K562 (cell line): ENCODE measurements at regions not wholly inside any gene's neighbourhood (a gene's known extent, or its start where the extent isn't known, plus 50 kb on each side); places are given as distances from the start of the nearest gene placed in this dataset.

ENCODE experiments used
- ATAC-seq: fragments of 200-7000 bp; cut with Tn5 transposase; 3 replicates; pipeline ENCODE4 v1.9.1; 2020; ENCODE audit warnings: moderate library complexity
- BruUV-seq: library from RNA; stranded (reverse); fragments of 400-500 nt; replicated peaks from 2 replicates; lab custom pipeline; 2021; lab: Mats Ljungman, UMichigan
- CTCF ChIA-PET: fragments of 300-600 bp; formaldehyde crosslinking; extraction: SDS; loops from one replicate; lab custom pipeline; 2021; ENCODE audit warnings: low intra/inter-chr PET ratio; lab: Yijun Ruan, JAX
- POLR2A ChIA-PET: fragments of 300-600, 350-650 bp; sonication (Branson Sonifier 250); formaldehyde crosslinking; extraction: SDS; loops from one replicate; lab custom pipeline; 2021; ENCODE audit warnings: antibody characterized with exemption, inconsistent platforms; lab: Yijun Ruan, JAX
- DNase-seq, 4 experiments: peaks; one replicate each; pipeline versions ENCODE4 v3.0.0 to v3.0.0-alpha.2; 2011 to 2018; ENCODE audit warnings: low spot score in 3 of 4, mixed read lengths in 3 of 4; ENCODE audit errors: extremely low read depth in 1 of 4
- FAIRE-seq: peaks from 2 replicates; lab custom pipeline; 2011; peaks lifted over from hg19 to GRCh38; lab: Jason Lieb, UNC
- H2AFZ ChIP-seq: 2 replicates; pipeline ENCODE4 v1.6.0; 2011; ENCODE audit warnings: low read depth, low read length, control low read depth, inconsistent platforms
- H3K27ac ChIP-seq: fragments of 200-600 bp; 3 replicates; pipeline ENCODE4 v1.8.0; 2011; ENCODE audit warnings: low read depth, mild to moderate bottlenecking, control low read depth, inconsistent platforms, low read length, moderate library complexity, mixed read lengths; ENCODE audit errors: extremely low read depth
- H3K27me3 ChIP-seq, 2 experiments: fragments of 300-600 bp in 1 of 2; 2 replicates in 1 of 2; 3 replicates in 1 of 2; pipeline versions ENCODE4 v1.6.0 to v1.8.0; 2011; ENCODE audit warnings: inconsistent platforms in 2 of 2, low read length in 2 of 2, mild to moderate bottlenecking in 1 of 2, mixed read lengths in 1 of 2, moderate library complexity in 1 of 2; ENCODE audit not compliant: control insufficient read depth in 2 of 2, insufficient read depth in 2 of 2
- H3K36me3 ChIP-seq: fragments of 300-600 bp; 3 replicates; pipeline ENCODE4 v1.8.0; 2011; ENCODE audit warnings: mild to moderate bottlenecking, low read length, inconsistent platforms; ENCODE audit not compliant: control insufficient read depth, insufficient read depth
- H3K4me1 ChIP-seq, 2 experiments: fragments of 200-600 bp in 1 of 2; replicated peaks in 1 of 2; 2 replicates in 1 of 2; 3 replicates in 1 of 2; pipeline versions ENCODE4 v1.5.1 to v1.8.0; 2011; ENCODE audit warnings: inconsistent platforms in 2 of 2, low read length in 2 of 2, mild to moderate bottlenecking in 1 of 2, mixed read lengths in 1 of 2, moderate library complexity in 1 of 2; ENCODE audit not compliant: control insufficient read depth in 2 of 2, insufficient read depth in 2 of 2
- H3K4me2 ChIP-seq: 2 replicates; pipeline ENCODE4 v1.6.1; 2011; ENCODE audit warnings: low read length, control low read depth, inconsistent platforms, mixed read lengths; ENCODE audit not compliant: insufficient read depth
- H3K4me3 ChIP-seq: fragments of 200-600 bp; sonication (generic), shearing (Covaris generic); 2 replicates; pipeline ENCODE4 v1.5.1; 2016; ENCODE audit warnings: control low read depth, inconsistent platforms
- H3K79me2 ChIP-seq: fragments of 200-600 bp; 3 replicates; pipeline ENCODE4 v1.8.0; 2011; ENCODE audit warnings: low read length, inconsistent platforms; ENCODE audit not compliant: control insufficient read depth, insufficient read depth
- H3K9ac ChIP-seq, 2 experiments: 2 replicates each; pipeline versions ENCODE4 v1.6.0 to v1.6.1; 2011; ENCODE audit warnings: low read depth in 2 of 2, low read length in 2 of 2, control low read depth in 1 of 2, inconsistent platforms in 1 of 2, mild to moderate bottlenecking in 1 of 2, mixed read lengths in 1 of 2; ENCODE audit not compliant: insufficient read depth in 1 of 2
- H3K9me1 ChIP-seq: one replicate; pipeline ENCODE4 v1.6.0; 2011; ENCODE audit warnings: inconsistent platforms, mild to moderate bottlenecking, low read length, moderate library complexity; ENCODE audit not compliant: control insufficient read depth, insufficient read depth
- H3K9me3 ChIP-seq: replicated peaks from 2 replicates; pipeline ENCODE4 v1.5.1; 2011; ENCODE audit warnings: low read depth, low read length, inconsistent platforms; ENCODE audit not compliant: control insufficient read depth, insufficient read depth
- H4K20me1 ChIP-seq: replicated peaks from 2 replicates; pipeline ENCODE4 v1.6.1; 2011; ENCODE audit warnings: low read length, inconsistent platforms, mixed read lengths; ENCODE audit not compliant: control insufficient read depth, insufficient read depth
- CBFA2T2 ChIP-seq: fragments of 450-650 bp; conservative IDR thresholded peaks from 2 replicates; pipeline ENCODE4 v1.6.1; 2017; ENCODE audit warnings: mild to moderate bottlenecking
- CBX2 ChIP-seq: fragments of 200-600 bp; sonication (generic); IDR thresholded peaks from one replicate; pipeline ENCODE4 v1.6.1; 2012; ENCODE audit warnings: mild to moderate bottlenecking, low read length, inconsistent platforms; ENCODE audit not compliant: insufficient read depth, poor library complexity, severe bottlenecking
- RAD51 ChIP-seq: fragments of 450-650 bp; IDR thresholded peaks from 2 replicates; pipeline ENCODE4 v1.7.1; 2016; ENCODE audit warnings: low read depth, mild to moderate bottlenecking, borderline replicate concordance
- RBM25 ChIP-seq: fragments of 200-400 bp; formaldehyde crosslinking; IDR thresholded peaks from 2 replicates; pipeline ENCODE4 v1.6.1; 2018; ENCODE audit warnings: low read length, low read depth, moderate library complexity; ENCODE audit not compliant: severe bottlenecking
- TAF7 ChIP-seq: fragments of 450-650 bp; IDR thresholded peaks from 2 replicates; pipeline ENCODE4 v1.6.1; 2016; ENCODE audit warnings: missing genetic modification characterization, missing compliant biosample characterization
- ZBTB1 ChIP-seq: sonication (generic); formaldehyde crosslinking; IDR thresholded peaks from 2 replicates; pipeline ENCODE4 v1.8.1; 2023; ENCODE audit warnings: missing genetic modification reagents, low read depth, mild to moderate bottlenecking, borderline replicate concordance
- ZFP36 ChIP-seq: fragments of 150-350 bp; IDR thresholded peaks from 2 replicates; pipeline ENCODE4 v1.6.1; 2018; ENCODE audit warnings: low read length, low read depth; ENCODE audit not compliant: partially characterized antibody
- WGBS: fragments of 100-300 bp; shearing (Covaris generic); methylation state at CpG from one replicate; pipeline ENCODE4 v1.1.6; 2016; ENCODE audit warnings: low coverage, mixed read lengths; ENCODE audit not compliant: insufficient coverage; ENCODE audit errors: missing lambda C conversion rate; 5-methylcytosine and 5-hydroxymethylcytosine counted together
- in situ Hi-C: fragments of 300-500 bp; cut with MboI; formaldehyde crosslinking; loops from 4 replicates; pipeline ENCODE4 v1.15.0; 2018; ENCODE audit warnings: inconsistent platforms, mixed read lengths
- intact Hi-C: fragments of 100-400 bp; cut with micrococcal nuclease; formaldehyde crosslinking; loops from 2 replicates; pipeline ENCODE4 v1.14.2; 2022
- TF ChIP-seq, protein P1 (sequence below): fragments of 450-650 bp; formaldehyde crosslinking; IDR thresholded peaks from 2 replicates; pipeline ENCODE4 v1.4.0; 2020; ENCODE audit warnings: mild to moderate bottlenecking, mixed read lengths

DNA sequence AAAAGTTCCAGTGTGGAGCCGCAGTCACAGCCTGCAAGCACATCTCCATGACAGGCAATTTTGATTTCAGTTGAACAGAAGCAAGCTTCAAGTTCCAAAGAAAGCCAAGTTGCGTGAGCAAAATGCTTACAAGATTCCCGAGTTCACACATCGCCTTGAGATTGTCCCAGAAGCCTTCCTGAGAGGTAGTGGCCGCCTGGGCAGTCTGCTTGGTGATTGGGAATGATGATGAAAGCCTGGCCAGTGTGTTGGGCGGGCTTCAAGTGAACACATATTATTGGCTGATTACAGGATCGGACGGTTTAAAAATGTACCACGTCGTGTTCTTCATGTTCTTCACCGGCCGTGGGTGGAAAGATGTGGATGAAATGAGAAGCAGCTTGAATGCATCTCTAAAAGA lies 185.5 kb downstream of the FOXL1 start:
- ATAC-seq: no peak
- Histone ChIP-seq H3K4me1 (no peaks in the 10 kb centered on the region), H3K9me1 (no peaks in the 10 kb centered on the region)
- FAIRE-seq: no peak
- TF ChIP-seq TAF7 (tag) (no peak), CBX2 (no peak)
- TF ChIP-seq, all 486 proteins: peak for 0
- ChIA-PET POLR2A (interaction anchor here (1.0 kb wide), 1 partner anchor 11 kb away, joined by 3 read pairs; no protein-coding TSS in a partner anchor), CTCF (no interaction called here)
- intact Hi-C loops: no loop called here
- H3K9ac ChIP-seq: no peak overlapping the region
- no peaks in the 10 kb centered on the region for H3K36me3 ChIP-seq
- H3K4me3 ChIP-seq: no peak overlapping the region
- no peak for DNase-seq
- BruUV-seq: no TSS peak
- H4K20me1 ChIP-seq: no peaks in the 10 kb centered on the region; the same call in 1 of the 2 replicates
- WGBS: under 1% methylated on average over 12 of the region's 12 CpGs
- H3K27ac ChIP-seq: no peak overlapping the region
- peaks cover 21 to 46% of the 10 kb centered on the region in 2 experiments for H3K27me3 ChIP-seq
- in situ Hi-C loops: no loop called here
- no peak overlapping the region for H3K4me2 ChIP-seq
- no peaks in the 10 kb centered on the region for H3K79me2 ChIP-seq
- no peaks in the 10 kb centered on the region for H3K9me3 ChIP-seq
- no peak overlapping the region for H2AFZ ChIP-seq

DNA sequence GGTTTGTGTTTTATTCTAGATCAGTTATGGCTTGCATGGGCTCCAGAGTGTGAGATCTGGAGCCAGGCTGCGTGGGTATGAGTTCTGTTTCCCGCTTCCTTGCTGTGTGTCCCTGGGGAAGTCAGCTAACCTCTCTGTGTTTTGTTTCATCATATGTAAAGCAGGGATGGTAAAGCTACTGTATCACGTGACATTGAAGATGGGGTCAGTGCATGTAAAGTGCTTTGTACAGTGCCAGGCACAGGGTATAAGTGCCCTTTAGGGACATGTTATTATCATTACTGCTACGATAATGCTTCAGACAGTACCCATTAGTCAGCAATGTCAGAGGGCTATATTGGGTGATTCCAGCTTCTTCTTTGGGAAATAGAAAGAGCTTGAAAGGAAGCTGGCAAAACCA lies 186.2 kb downstream of the FOXL1 start:
- ChIA-PET POLR2A (interaction anchor here (1.0 kb wide), 1 partner anchor 11 kb away, joined by 3 read pairs; no protein-coding TSS in a partner anchor), CTCF (no interaction called here)
- Histone ChIP-seq H3K9me1 (no peaks in the 10 kb centered on the region), H3K9ac (no peak overlapping the region), H3K27ac (no peak overlapping the region), H3K4me3 (no peak overlapping the region), H4K20me1 (no peaks in the 10 kb centered on the region; the same call in 1 of the 2 replicates), H3K9me3 (no peaks in the 10 kb centered on the region), H2AFZ (no peak overlapping the region), H3K79me2 (no peaks in the 10 kb centered on the region), H3K4me2 (no peak overlapping the region), H3K4me1 (no peaks in the 10 kb centered on the region), H3K27me3 (peaks cover 14 to 49% of the 10 kb centered on the region in 2 experiments), H3K36me3 (no peaks in the 10 kb centered on the region)
- DNase-seq (no peak), FAIRE-seq (no peak), ATAC-seq (no peak)
- intact Hi-C loops (no loop called here), in situ Hi-C loops (no loop called here)
- 5% methylated on average over 4 of the region's 4 CpGs for WGBS
- BruUV-seq: no TSS peak
- TF ChIP-seq CBFA2T2 (0 out of 2 replicates have a peak, but pooled peaks have one; percentile 11), RAD51 (peak; percentile 44; the same call in 1 of the 2 replicates), ZFP36 (peak; percentile 23), RBM25 (peak; percentile 17), ZBTB1 (CRISPR knock-in tag) (no peak)
- TF ChIP-seq, protein P1, sequence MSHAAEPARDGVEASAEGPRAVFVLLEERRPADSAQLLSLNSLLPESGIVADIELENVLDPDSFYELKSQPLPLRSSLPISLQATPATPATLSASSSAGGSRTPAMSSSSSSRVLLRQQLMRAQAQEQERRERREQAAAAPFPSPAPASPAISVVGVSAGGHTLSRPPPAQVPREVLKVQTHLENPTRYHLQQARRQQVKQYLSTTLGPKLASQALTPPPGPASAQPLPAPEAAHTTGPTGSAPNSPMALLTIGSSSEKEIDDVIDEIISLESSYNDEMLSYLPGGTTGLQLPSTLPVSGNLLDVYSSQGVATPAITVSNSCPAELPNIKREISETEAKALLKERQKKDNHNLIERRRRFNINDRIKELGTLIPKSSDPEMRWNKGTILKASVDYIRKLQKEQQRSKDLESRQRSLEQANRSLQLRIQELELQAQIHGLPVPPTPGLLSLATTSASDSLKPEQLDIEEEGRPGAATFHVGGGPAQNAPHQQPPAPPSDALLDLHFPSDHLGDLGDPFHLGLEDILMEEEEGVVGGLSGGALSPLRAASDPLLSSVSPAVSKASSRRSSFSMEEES: peak; percentile 90
